Islet of Langerhans (tissue), 1 donor: ENCODE measurements at regions not wholly inside any gene's neighbourhood (a gene's known extent, or its start where the extent isn't known, plus 50 kb on each side); places are given as distances from the start of the nearest gene placed in this dataset.

Experiments
- FAIRE-seq: peaks from one replicate; lab custom pipeline; 2011; peaks lifted over from hg19 to GRCh38; lab: Jason Lieb, UNC

- no peak for FAIRE-seq
Measured at GRCh38 chr11:32161293-32161692, 70.4 kb downstream of the RCN1 start.

- FAIRE-seq, result no peak
Measured at GRCh38 chr11:32162351-32162750, 71.5 kb downstream of the RCN1 start.

- no peak for FAIRE-seq
Measured at GRCh38 chr11:32162906-32163305, 72.0 kb downstream of the RCN1 start.

- no peak for FAIRE-seq
Measured at GRCh38 chr11:32163557-32163956, 72.7 kb downstream of the RCN1 start.

GRCh38 chr11:32164836-32165235 lies 74.0 kb downstream of the RCN1 start:
- FAIRE-seq, result no peak

- no peak for FAIRE-seq
Measured at GRCh38 chr11:32168924-32169323, 78.0 kb downstream of the RCN1 start.

GRCh38 chr11:32171445-32171844 lies 80.6 kb downstream of the RCN1 start:
- FAIRE-seq, result no peak

GRCh38 chr11:32172041-32172847 lies 81.4 kb downstream of the RCN1 start:
- FAIRE-seq, result no peak

- peak; percentile 5 for FAIRE-seq
Measured at GRCh38 chr11:32172848-32173834, 82.3 kb downstream of the RCN1 start.

- no peak for FAIRE-seq
Measured at GRCh38 chr11:32173977-32174376, 83.1 kb downstream of the RCN1 start.

- peak; percentile 95 for FAIRE-seq
Measured at GRCh38 chr11:32176223-32176934, 85.5 kb downstream of the RCN1 start.

- FAIRE-seq, result no peak
Measured at GRCh38 chr11:32178692-32179091, 87.8 kb downstream of the RCN1 start.

- FAIRE-seq, result no peak
Measured at GRCh38 chr11:32183512-32183911, 92.6 kb downstream of the RCN1 start.

GRCh38 chr11:32184041-32184722 lies 93.3 kb downstream of the RCN1 start:
- no peak for FAIRE-seq

GRCh38 chr11:32184723-32185376 lies 94.0 kb downstream of the RCN1 start:
- FAIRE-seq, result no peak

GRCh38 chr11:32186118-32186517 lies 95.2 kb downstream of the RCN1 start:
- no peak for FAIRE-seq

GRCh38 chr11:32187111-32187510 lies 96.2 kb downstream of the RCN1 start:
- FAIRE-seq, result no peak

GRCh38 chr11:32188785-32189184 lies 97.9 kb downstream of the RCN1 start:
- no peak for FAIRE-seq

GRCh38 chr11:32196137-32196536 lies 105.3 kb downstream of the RCN1 start:
- FAIRE-seq, result no peak

- FAIRE-seq, result no peak
Measured at GRCh38 chr11:32198053-32198452, 107.2 kb downstream of the RCN1 start.

GRCh38 chr11:32200136-32200847 lies 109.4 kb downstream of the RCN1 start:
- FAIRE-seq, result no peak
